AG04450 (cell line): ENCODE measurements at regions not wholly inside any gene's neighbourhood (a gene's known extent, or its start where the extent isn't known, plus 50 kb on each side); places are given as distances from the start of the nearest gene placed in this dataset.

Source experiments
- CTCF ChIA-PET: fragments of 300-600, 350-600 bp; formaldehyde crosslinking; extraction: SDS; loops from one replicate; lab custom pipeline; 2022; ENCODE audit warnings: antibody characterized with exemption, inconsistent platforms; lab: Charles Lee
- POLR2A ChIA-PET: fragments of 350-600 bp; formaldehyde crosslinking; extraction: SDS; loops from one replicate; lab custom pipeline; 2021; ENCODE audit warnings: antibody characterized with exemption, inconsistent platforms; lab: Yijun Ruan, JAX
- DNase-seq: peaks from one replicate; pipeline ENCODE4 v3.0.0-alpha.2; 2011; ENCODE audit warnings: low read depth, low spot score
- H3K27ac ChIP-seq: one replicate; pipeline ENCODE4 v1.5.1; 2012; ENCODE audit warnings: low read depth, low read length, control low read depth
- H3K27me3 ChIP-seq: one replicate; pipeline ENCODE4 v1.6.0; 2012; ENCODE audit warnings: low read length; ENCODE audit not compliant: control insufficient read depth, insufficient read depth
- H3K4me3 ChIP-seq: 2 replicates; pipeline ENCODE4 v1.5.1; 2011; ENCODE audit warnings: mild to moderate bottlenecking, low read depth, low read length, control low read depth
- H3K9me3 ChIP-seq: 2 replicates; pipeline ENCODE4 v1.5.1; 2012; ENCODE audit warnings: low read length; ENCODE audit not compliant: control insufficient read depth, insufficient read depth
- TF ChIP-seq, protein P1 (sequence below): IDR thresholded peaks from 2 replicates; pipeline ENCODE4 v1.5.1; 2011; ENCODE audit warnings: low read depth, low read length, control low read depth, inconsistent platforms

DNA sequence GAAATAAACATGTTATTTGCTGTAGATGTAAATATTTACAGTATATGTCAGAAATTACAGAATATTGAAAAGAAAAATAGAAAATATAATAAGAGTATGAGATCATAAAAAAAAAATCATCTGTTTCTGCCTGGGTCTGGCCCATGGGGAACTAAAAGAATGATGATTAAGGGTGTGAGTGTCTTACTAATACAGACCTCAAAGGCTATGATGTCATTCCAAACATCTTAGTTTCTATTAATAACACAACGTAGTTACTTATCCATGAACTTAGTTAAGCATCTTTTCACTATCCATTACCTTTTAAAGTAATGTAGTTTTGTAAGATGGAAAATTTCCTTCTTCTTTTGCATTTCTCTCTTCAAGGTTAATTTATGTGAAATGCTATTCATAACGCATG is 542.7 kb upstream of the TSPY4 start:
- DNase-seq: no peak
- CTCF ChIA-PET: no interaction called here
- no peaks in the 10 kb centered on the region for H3K9me3 ChIP-seq
- no peak overlapping the region for H3K4me3 ChIP-seq
- no peak overlapping the region for H3K27ac ChIP-seq
- TF ChIP-seq, protein P1, sequence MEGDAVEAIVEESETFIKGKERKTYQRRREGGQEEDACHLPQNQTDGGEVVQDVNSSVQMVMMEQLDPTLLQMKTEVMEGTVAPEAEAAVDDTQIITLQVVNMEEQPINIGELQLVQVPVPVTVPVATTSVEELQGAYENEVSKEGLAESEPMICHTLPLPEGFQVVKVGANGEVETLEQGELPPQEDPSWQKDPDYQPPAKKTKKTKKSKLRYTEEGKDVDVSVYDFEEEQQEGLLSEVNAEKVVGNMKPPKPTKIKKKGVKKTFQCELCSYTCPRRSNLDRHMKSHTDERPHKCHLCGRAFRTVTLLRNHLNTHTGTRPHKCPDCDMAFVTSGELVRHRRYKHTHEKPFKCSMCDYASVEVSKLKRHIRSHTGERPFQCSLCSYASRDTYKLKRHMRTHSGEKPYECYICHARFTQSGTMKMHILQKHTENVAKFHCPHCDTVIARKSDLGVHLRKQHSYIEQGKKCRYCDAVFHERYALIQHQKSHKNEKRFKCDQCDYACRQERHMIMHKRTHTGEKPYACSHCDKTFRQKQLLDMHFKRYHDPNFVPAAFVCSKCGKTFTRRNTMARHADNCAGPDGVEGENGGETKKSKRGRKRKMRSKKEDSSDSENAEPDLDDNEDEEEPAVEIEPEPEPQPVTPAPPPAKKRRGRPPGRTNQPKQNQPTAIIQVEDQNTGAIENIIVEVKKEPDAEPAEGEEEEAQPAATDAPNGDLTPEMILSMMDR: no peak
- H3K27me3 ChIP-seq: no peaks in the 10 kb centered on the region
- POLR2A ChIA-PET: no interaction called here

DNA sequence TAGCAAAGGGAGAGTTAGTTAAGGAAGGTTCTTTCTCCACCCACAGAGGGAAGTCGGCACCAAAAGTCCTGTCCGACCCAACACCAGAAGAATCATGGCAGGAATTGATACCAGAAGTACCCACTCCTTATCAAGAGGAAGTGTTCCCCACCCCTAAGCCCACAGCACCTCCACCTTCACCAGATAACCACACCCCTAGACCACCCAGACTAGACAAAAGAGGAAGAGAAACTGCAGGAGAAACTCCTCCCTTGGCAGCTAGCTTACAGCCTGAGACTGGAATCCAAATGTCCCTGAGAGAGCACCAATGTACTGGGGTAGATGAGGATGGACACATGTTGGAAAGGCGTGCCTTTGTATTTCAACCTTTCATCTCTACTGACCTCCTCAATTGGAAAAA is 532.9 kb upstream of the TSPY4 start:
- DNase-seq: no peak
- H3K9me3 ChIP-seq: peaks cover 5% of the 10 kb centered on the region; the same call in 1 of the 2 replicates
- POLR2A ChIA-PET: no interaction called here
- CTCF ChIA-PET: no interaction called here
- no peaks in the 10 kb centered on the region for H3K27me3 ChIP-seq
- no peak overlapping the region for H3K4me3 ChIP-seq
- H3K27ac ChIP-seq: no peak overlapping the region
- TF ChIP-seq, protein P1: no peak

DNA sequence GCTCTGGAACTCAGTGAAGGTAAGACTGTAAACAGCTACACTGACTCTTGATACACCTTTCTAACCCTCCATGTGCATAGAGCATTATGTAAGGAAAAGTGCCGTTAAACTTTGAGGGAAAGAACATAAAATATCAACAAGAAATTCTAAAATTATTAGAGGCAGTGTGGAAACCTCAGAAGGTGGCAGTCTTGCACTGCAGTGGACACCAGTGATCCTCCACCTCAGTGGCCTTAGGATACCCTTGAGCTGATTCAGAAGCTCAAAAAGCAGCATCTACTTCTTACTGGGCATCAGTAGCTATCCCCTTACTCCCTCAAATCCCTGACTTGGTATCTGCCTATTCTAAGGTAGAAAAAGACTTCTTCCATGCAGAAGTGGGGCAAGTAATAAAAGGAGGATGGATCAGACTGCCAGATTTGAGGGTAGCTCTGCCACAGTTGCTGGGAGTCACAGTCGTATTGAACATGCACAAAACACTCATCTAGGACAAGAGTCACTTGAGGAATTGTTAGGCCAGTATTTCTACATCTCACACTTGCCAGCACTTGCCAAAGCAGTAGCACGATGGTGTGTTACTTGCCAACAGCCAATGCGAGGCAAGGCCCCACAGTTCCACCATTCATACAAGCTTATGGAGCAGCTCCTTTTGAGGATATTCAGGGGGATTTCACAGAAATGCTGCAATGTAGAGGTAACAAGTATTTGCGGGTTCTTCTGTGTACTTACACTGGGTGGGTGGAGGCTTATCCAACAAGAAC is 529.4 kb upstream of the TSPY4 start:
- H3K27ac ChIP-seq: no peak overlapping the region
- H3K27me3 ChIP-seq: no peaks in the 10 kb centered on the region
- TF ChIP-seq, protein P1: no peak
- no peak for DNase-seq
- CTCF ChIA-PET: no interaction called here
- POLR2A ChIA-PET: no interaction called here
- no peak overlapping the region for H3K4me3 ChIP-seq
- peaks cover 5% of the 10 kb centered on the region; the same call in 1 of the 2 replicates for H3K9me3 ChIP-seq

DNA sequence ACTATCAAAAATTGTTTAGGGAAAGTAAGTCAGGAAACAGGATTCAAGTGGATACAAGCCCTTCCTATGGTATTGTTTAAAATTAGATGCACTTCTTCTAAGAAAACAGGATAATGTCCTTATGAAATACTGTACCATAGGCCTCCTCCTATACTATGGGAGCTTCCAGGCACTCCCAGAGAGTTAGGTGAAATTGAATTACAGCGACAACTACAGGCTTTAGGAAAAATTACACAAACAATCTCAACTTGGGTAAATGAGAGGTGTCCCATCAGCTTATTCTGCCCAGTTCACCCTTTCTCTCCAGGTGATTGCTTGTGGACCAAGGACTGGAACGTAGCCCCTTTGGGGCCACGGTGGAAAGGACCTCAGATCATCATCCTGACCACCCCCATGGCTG is 528.7 kb upstream of the TSPY4 start:
- Histone ChIP-seq H3K9me3 (no peaks in the 10 kb centered on the region; the same call in 1 of the 2 replicates), H3K27me3 (no peaks in the 10 kb centered on the region), H3K4me3 (no peak overlapping the region), H3K27ac (no peak overlapping the region)
- CTCF ChIA-PET: no interaction called here
- TF ChIP-seq, protein P1: no peak
- DNase-seq: no peak
- POLR2A ChIA-PET: no interaction called here

DNA sequence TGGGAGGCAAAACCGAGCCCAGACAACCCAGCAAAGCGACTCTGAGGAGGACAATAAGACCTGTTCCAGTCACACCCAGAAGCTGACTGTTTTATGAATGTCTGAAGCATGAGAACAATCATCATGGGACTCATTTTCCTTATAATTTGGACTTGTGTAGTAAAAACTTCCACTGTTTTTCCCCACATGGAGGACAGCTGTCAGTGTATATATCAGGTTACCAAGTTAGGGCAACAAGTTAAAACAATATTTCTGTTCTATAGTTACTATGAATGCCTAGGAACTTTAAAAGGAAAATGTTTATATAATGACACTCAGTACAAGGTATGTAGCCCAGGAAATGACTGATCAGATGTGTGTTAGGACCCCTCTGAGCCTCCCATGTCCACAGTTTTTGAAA is 528.2 kb upstream of the TSPY4 start:
- ChIA-PET CTCF (no interaction called here), POLR2A (no interaction called here)
- no peak overlapping the region for H3K27ac ChIP-seq

More for the DNA sequence above, 528.2 kb upstream of the TSPY4 start:
- no peaks in the 10 kb centered on the region; the same call in 1 of the 2 replicates for H3K9me3 ChIP-seq
- TF ChIP-seq, protein P1: no peak
- no peak for DNase-seq
- no peak overlapping the region for H3K4me3 ChIP-seq
- no peaks in the 10 kb centered on the region for H3K27me3 ChIP-seq
